WTC11 (cell line): ENCODE measurements at regions not wholly inside any gene's neighbourhood (a gene's known extent, or its start where the extent isn't known, plus 50 kb on each side); places are given as distances from the start of the nearest gene placed in this dataset.

Experiments
- ATAC-seq: fragments of 200-7000 bp; cut with Tn5 transposase; 2 replicates; pipeline ENCODE4 v1.10.0; 2021; ENCODE audit warnings: mild to moderate bottlenecking, moderate library complexity
- CTCF ChIA-PET: fragments of 300-600 bp; sonication (Branson Sonifier 250); formaldehyde crosslinking; loops from one replicate; lab custom pipeline; 2021; ENCODE audit warnings: antibody characterized with exemption; lab: Charles Lee
- POLR2A ChIA-PET: fragments of 350-600 bp; sonication (Branson Sonifier 250); formaldehyde crosslinking; loops from one replicate; lab custom pipeline; 2021; ENCODE audit warnings: antibody characterized with exemption; lab: Charles Lee
- DNase-seq: peaks from one replicate; pipeline ENCODE4 v3.0.0; 2021; ENCODE audit warnings: low spot score
- H3K27ac Mint-ChIP-seq: 2 replicates; pipeline ENCODE4 v1.8.0; 2021; ENCODE audit warnings: mixed read lengths
- H3K27me3 Mint-ChIP-seq: 2 replicates; pipeline ENCODE4 v1.8.0; 2021; ENCODE audit warnings: low read depth, mild to moderate bottlenecking, moderate library complexity, mixed read lengths
- H3K36me3 Mint-ChIP-seq: 2 replicates; pipeline ENCODE4 v1.8.0; 2021; ENCODE audit warnings: mixed read lengths
- H3K4me1 Mint-ChIP-seq: 2 replicates; pipeline ENCODE4 v1.8.0; 2022; ENCODE audit warnings: mixed read lengths
- H3K4me3 Mint-ChIP-seq: 2 replicates; pipeline ENCODE4 v1.8.0; 2021; ENCODE audit warnings: mild to moderate bottlenecking, moderate library complexity, mixed read lengths
- H3K9me3 Mint-ChIP-seq: 2 replicates; pipeline ENCODE4 v1.8.0; 2021; ENCODE audit warnings: mixed read lengths
- ATF1 ChIP-seq: sonication (generic); formaldehyde crosslinking; IDR thresholded peaks from 2 replicates; pipeline ENCODE4 v1.8.1; 2023; ENCODE audit warnings: mild to moderate bottlenecking, moderate library complexity, missing genetic modification reagents
- ATF2 ChIP-seq: sonication (generic); formaldehyde crosslinking; IDR thresholded peaks from 2 replicates; pipeline ENCODE4 v1.8.1; 2022; ENCODE audit warnings: low read depth, missing genetic modification reagents, borderline replicate concordance
- EMX1 ChIP-seq: fragments of 250-450 bp; sonication (Bioruptor Pico); IDR thresholded peaks from 2 replicates; pipeline ENCODE4 v1.8.0; 2021; ENCODE audit warnings: mild to moderate bottlenecking
- ESRRA ChIP-seq: sonication (generic); formaldehyde crosslinking; IDR thresholded peaks from 2 replicates; pipeline ENCODE4 v1.8.1; 2022; ENCODE audit warnings: mild to moderate bottlenecking, missing genetic modification reagents, borderline replicate concordance
- GABPB1 ChIP-seq: sonication (generic); formaldehyde crosslinking; IDR thresholded peaks from 2 replicates; pipeline ENCODE4 v1.8.1; 2023; ENCODE audit warnings: mild to moderate bottlenecking, missing genetic modification reagents
- HMGA2 ChIP-seq: fragments of 250-450 bp; sonication (Bioruptor Pico); IDR thresholded peaks from 2 replicates; pipeline ENCODE4 v1.4.0; 2021; ENCODE audit warnings: mild to moderate bottlenecking, moderate library complexity
- IRF1 ChIP-seq: sonication (generic); formaldehyde crosslinking; IDR thresholded peaks from 2 replicates; pipeline ENCODE4 v1.8.0; 2023; ENCODE audit warnings: missing genetic modification reagents
- NFATC4 ChIP-seq: fragments of 250-450 bp; sonication (Bioruptor Pico); IDR thresholded peaks from 2 replicates; pipeline ENCODE4 v1.9.0; 2021; ENCODE audit warnings: mild to moderate bottlenecking
- NR1H2 ChIP-seq: sonication (generic); formaldehyde crosslinking; IDR thresholded peaks from 2 replicates; pipeline ENCODE4 v1.9.0; 2021; ENCODE audit warnings: mild to moderate bottlenecking, moderate library complexity, missing genetic modification reagents
- NR2C2 ChIP-seq: sonication (generic); formaldehyde crosslinking; IDR thresholded peaks from 2 replicates; pipeline ENCODE4 v1.8.0; 2022; ENCODE audit warnings: mild to moderate bottlenecking, missing genetic modification reagents
- PRRX2 ChIP-seq: fragments of 250-450 bp; sonication (Bioruptor Pico); IDR thresholded peaks from 2 replicates; pipeline ENCODE4 v1.8.0; 2021; ENCODE audit warnings: mild to moderate bottlenecking
- SMAD3 ChIP-seq: sonication (generic); formaldehyde crosslinking; IDR thresholded peaks from 2 replicates; pipeline ENCODE4 v1.8.0; 2022; ENCODE audit warnings: missing genetic modification reagents, mild to moderate bottlenecking, borderline replicate concordance
- ZBTB43 ChIP-seq: sonication (generic); formaldehyde crosslinking; IDR thresholded peaks from 2 replicates; pipeline ENCODE4 v1.8.1; 2023; ENCODE audit warnings: mild to moderate bottlenecking, missing genetic modification reagents
- ZNF138 ChIP-seq: sonication (generic); formaldehyde crosslinking; conservative IDR thresholded peaks from 2 replicates; pipeline ENCODE4 v1.8.1; 2022; ENCODE audit warnings: mild to moderate bottlenecking, moderate library complexity, missing genetic modification reagents
- ZNF232 ChIP-seq: sonication (generic); formaldehyde crosslinking; IDR thresholded peaks from 2 replicates; pipeline ENCODE4 v1.8.0; 2022; ENCODE audit warnings: mild to moderate bottlenecking, missing genetic modification reagents
- TF ChIP-seq, protein P1 (sequence below): sonication (generic); formaldehyde crosslinking; IDR thresholded peaks from 2 replicates; pipeline ENCODE4 v1.8.1; 2023; ENCODE audit warnings: mild to moderate bottlenecking, missing genetic modification reagents
- TF ChIP-seq, protein P2 (sequence below): sonication (generic); formaldehyde crosslinking; IDR thresholded peaks from 2 replicates; pipeline ENCODE4 v1.8.1; 2022; ENCODE audit warnings: missing genetic modification reagents, borderline replicate concordance
- TF ChIP-seq, protein P3 (sequence below): sonication (generic); formaldehyde crosslinking; IDR thresholded peaks from 2 replicates; pipeline ENCODE4 v1.8.0; 2022; ENCODE audit warnings: mild to moderate bottlenecking, missing genetic modification reagents

DNA sequence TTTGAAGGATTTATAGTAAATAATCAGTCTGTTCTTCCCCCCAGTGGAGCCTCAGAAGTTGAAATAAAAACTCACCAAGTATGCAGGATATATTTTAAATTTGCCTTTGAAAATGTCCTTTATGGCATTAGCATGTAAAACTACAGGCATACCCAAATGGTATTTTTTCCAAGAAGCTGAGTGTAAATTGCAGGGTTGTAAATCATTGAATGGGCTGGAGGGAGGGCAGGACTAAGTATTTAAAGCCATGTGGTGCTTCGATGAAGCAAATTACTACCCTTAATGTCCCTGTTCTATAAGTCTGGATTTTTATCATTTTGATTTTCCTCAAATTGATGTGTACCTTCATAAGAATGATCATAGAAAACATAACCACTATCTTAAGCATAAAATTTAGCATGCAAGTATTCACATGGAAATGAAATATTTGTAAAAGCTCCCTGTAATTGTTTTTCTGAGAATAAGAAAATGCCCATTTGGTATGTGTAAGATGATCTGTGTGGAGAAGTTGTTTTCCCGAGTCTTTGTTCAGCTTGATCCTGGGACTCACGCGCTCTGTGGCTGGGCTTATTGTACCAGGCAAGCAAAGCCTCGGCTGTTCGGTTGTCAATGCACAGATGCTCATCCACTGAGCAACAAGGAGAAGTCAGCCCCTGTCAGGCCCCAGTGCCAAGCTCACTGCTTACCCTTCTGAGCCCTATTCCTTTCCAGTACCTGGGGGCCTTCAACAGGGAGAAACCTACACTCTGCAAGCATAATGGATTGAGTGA lies 66.7 kb downstream of the CD164 start:
- POLR2A ChIA-PET: interaction anchor here (0.6 kb wide), 1 partner anchor 68 kb away, joined by 4 read pairs; no protein-coding TSS in a partner anchor

GRCh38 chr6:109314313-109314712 lies 68.0 kb downstream of the CD164 start:
- H3K36me3 Mint-ChIP-seq: no peaks in the 10 kb centered on the region
- ATAC-seq: no peak
- 0 out of 2 replicates have a peak, but pooled peaks cover 6% of the 10 kb centered on the region for H3K4me1 Mint-ChIP-seq
- ChIA-PET POLR2A (no interaction called here), CTCF (no interaction called here)
- H3K27ac Mint-ChIP-seq: no peak overlapping the region
- no peaks in the 10 kb centered on the region for H3K9me3 Mint-ChIP-seq
- no peak for DNase-seq
- no peak overlapping the region for H3K4me3 Mint-ChIP-seq
- H3K27me3 Mint-ChIP-seq: no peaks in the 10 kb centered on the region
- TF ChIP-seq, protein P1, sequence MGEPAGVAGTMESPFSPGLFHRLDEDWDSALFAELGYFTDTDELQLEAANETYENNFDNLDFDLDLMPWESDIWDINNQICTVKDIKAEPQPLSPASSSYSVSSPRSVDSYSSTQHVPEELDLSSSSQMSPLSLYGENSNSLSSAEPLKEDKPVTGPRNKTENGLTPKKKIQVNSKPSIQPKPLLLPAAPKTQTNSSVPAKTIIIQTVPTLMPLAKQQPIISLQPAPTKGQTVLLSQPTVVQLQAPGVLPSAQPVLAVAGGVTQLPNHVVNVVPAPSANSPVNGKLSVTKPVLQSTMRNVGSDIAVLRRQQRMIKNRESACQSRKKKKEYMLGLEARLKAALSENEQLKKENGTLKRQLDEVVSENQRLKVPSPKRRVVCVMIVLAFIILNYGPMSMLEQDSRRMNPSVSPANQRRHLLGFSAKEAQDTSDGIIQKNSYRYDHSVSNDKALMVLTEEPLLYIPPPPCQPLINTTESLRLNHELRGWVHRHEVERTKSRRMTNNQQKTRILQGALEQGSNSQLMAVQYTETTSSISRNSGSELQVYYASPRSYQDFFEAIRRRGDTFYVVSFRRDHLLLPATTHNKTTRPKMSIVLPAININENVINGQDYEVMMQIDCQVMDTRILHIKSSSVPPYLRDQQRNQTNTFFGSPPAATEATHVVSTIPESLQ (CRISPR knock-in tag): no peak
- TF ChIP-seq ATF2 (CRISPR knock-in tag) (no peak), NFATC4 (CRISPR knock-in tag) (no peak), SMAD3 (CRISPR knock-in tag) (no peak), ZNF232 (CRISPR knock-in tag) (no peak), HMGA2 (CRISPR knock-in tag) (no peak), PRRX2 (CRISPR knock-in tag) (no peak), IRF1 (CRISPR knock-in tag) (no peak), ESRRA (CRISPR knock-in tag) (no peak), EMX1 (CRISPR knock-in tag) (no peak)
- TF ChIP-seq, protein P2, sequence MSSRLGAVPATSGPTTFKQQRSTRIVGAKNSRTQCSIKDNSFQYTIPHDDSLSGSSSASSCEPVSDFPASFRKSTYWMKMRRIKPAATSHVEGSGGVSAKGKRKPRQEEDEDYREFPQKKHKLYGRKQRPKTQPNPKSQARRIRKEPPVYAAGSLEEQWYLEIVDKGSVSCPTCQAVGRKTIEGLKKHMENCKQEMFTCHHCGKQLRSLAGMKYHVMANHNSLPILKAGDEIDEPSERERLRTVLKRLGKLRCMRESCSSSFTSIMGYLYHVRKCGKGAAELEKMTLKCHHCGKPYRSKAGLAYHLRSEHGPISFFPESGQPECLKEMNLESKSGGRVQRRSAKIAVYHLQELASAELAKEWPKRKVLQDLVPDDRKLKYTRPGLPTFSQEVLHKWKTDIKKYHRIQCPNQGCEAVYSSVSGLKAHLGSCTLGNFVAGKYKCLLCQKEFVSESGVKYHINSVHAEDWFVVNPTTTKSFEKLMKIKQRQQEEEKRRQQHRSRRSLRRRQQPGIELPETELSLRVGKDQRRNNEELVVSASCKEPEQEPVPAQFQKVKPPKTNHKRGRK (CRISPR knock-in tag): no peak
- TF ChIP-seq, protein P3, sequence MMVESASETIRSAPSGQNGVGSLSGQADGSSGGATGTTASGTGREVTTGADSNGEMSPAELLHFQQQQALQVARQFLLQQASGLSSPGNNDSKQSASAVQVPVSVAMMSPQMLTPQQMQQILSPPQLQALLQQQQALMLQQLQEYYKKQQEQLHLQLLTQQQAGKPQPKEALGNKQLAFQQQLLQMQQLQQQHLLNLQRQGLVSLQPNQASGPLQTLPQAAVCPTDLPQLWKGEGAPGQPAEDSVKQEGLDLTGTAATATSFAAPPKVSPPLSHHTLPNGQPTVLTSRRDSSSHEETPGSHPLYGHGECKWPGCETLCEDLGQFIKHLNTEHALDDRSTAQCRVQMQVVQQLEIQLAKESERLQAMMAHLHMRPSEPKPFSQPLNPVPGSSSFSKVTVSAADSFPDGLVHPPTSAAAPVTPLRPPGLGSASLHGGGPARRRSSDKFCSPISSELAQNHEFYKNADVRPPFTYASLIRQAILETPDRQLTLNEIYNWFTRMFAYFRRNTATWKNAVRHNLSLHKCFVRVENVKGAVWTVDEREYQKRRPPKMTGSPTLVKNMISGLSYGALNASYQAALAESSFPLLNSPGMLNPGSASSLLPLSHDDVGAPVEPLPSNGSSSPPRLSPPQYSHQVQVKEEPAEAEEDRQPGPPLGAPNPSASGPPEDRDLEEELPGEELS (CRISPR knock-in tag): no peak

More for the DNA sequence above, 66.7 kb downstream of the CD164 start:
- ATAC-seq (no peak), DNase-seq (no peak)
- Mint-ChIP-seq H3K27ac (no peak overlapping the region), H3K36me3 (no peaks in the 10 kb centered on the region), H3K4me1 (0 out of 2 replicates have a peak, but pooled peaks cover 6% of the 10 kb centered on the region), H3K27me3 (no peaks in the 10 kb centered on the region), H3K9me3 (no peaks in the 10 kb centered on the region), H3K4me3 (no peak overlapping the region)
- TF ChIP-seq GABPB1 (CRISPR knock-in tag) (no peak), ATF1 (CRISPR knock-in tag) (no peak), ZNF138 (no peak), NR2C2 (no peak), NR1H2 (CRISPR knock-in tag) (no peak), ZBTB43 (CRISPR knock-in tag) (no peak)
- TF ChIP-seq, protein P1 (CRISPR knock-in tag): no peak
- CTCF ChIA-PET: no interaction called here
